Kidney glomerular epithelial cell (primary cell): ENCODE measurements at regions not wholly inside any gene's neighbourhood (a gene's known extent, or its start where the extent isn't known, plus 50 kb on each side); places are given as distances from the start of the nearest gene placed in this dataset.

Experiments
- DNase-seq: peaks from one replicate; lab custom pipeline; 2025; lab: John Stamatoyannopoulos, UW

GRCh38 chr13:84570831-84571230, 688.6 kb upstream of the SLITRK1 start:
- DNase-seq = no peak

- DNase-seq = no peak
Measured at GRCh38 chr13:84569366-84569765, 687.1 kb upstream of the SLITRK1 start.

DNA sequence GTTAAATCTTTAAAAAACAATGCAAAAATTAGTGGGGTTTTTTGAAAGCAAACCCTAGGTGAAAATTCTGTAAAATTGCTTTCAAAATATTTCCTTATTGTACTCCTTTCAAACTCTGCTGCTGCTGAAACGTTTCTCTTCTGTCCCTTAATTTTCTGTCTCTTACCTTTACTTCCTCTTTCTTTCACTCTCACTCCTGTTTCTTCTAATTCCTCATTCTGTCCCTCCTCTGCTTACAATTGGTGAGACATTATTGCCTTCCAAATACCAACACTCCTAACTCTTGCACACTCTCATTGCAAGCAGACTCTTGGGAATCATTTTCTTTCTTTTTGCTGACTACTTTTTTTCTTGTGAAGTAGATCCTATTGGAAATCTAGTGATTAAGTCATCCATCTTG, 685.6 kb upstream of the SLITRK1 start:
- DNase-seq = no peak

- no peak for DNase-seq
Measured at GRCh38 chr13:84566780-84567179, 684.5 kb upstream of the SLITRK1 start.

- no peak for DNase-seq
Measured at GRCh38 chr13:84563611-84564010, 681.3 kb upstream of the SLITRK1 start.

DNA sequence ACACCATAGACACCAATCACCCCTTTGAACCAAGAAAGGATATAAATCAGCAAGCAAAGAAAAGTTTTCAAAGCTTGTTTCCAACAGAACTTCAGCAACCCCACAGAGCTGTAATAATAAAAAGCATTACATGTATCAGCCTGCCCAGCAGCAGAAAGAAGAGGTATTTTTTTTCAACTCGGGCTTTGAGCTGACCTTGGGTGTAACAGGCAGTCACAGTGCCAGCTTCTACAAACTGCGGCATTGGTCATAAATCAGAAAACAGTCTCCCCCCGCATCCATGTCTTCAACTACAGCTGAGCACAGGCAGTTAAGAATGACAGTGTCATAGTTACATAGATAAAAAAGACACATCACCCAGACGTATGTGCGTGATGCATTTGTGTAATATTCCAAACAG, 671.0 kb upstream of the SLITRK1 start:
- DNase-seq = no peak

DNA sequence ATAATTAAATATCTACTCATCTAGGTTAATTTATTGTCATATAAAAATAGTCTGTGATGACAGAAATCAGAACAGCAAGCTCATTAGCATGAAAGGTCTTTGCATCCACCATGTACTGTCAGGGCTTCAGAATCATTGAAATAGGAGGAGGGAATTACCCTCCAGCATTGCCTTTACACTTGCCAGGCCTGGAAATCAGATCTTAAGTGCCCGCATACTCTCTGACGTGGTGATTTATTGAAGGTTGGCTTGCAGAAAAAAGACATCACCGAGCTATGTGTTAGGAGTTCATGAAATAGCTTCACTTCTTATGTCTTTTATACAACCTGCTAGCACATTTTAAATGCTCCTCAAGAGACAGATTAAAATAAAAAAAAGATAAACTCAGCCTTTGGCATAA, 661.7 kb upstream of the SLITRK1 start:
- no peak for DNase-seq

DNA sequence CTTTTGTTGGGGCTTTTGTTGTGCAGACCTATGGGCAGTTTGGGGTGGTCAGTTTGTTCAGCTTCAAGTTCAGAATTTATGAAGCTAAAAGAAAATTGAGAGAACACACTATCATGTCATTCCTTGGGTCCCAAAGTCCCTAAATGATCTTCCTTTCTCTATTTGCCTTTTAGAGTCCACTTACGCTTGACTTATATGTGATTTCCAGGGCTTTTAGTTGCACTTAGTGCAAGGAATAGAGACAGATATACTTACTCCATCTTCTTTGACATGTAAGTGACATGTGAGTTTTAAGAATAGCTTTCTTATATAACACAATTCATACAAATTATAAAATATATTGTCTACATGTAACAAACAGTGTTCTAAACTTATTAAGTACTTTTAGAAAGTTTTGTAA, 660.1 kb upstream of the SLITRK1 start:
- no peak for DNase-seq

- no peak for DNase-seq
Measured at GRCh38 chr13:84536906-84537305, 654.6 kb upstream of the SLITRK1 start.

GRCh38 chr13:84528408-84529070, 646.3 kb upstream of the SLITRK1 start:
- no peak for DNase-seq

DNA sequence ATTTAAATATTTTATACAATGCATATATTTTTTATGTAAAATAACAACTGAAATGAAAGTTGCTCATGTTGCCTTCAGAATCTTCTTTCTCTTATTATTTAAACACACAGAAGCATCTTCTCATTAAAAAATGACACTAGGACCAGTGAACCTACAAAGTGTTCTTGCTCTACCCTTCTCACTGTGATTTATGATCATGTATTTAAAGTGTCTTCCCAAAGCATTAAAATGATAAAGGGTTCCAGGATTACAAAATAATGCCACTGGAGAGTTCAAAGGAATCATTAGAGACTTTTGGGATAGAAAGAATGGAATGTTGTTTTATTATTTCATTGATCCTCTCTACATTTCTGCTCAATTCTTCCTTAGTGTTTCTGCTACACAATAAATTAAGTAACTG, 643.6 kb upstream of the SLITRK1 start:
- DNase-seq = no peak

DNA sequence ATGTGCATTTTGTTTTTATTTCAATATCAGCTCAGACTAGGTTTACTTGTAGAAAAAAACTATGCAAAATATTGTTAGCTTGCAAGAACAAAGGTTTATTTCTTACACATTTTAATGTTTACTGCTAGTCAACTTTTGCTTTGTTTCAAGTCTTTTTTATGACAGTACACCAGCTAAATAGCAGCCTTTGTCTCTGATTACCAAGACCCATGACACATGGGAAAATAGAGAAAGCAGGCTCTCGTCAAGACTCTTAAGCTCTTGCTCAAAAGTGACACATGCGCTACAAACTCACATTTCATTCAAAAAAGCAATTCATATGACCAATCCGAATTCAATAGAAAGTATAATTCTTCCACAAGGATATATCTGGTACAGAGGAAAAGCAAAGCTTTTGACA, 642.3 kb upstream of the SLITRK1 start:
- no peak for DNase-seq

- DNase-seq = no peak
Measured at GRCh38 chr13:84500016-84500415, 617.7 kb upstream of the SLITRK1 start.

DNA sequence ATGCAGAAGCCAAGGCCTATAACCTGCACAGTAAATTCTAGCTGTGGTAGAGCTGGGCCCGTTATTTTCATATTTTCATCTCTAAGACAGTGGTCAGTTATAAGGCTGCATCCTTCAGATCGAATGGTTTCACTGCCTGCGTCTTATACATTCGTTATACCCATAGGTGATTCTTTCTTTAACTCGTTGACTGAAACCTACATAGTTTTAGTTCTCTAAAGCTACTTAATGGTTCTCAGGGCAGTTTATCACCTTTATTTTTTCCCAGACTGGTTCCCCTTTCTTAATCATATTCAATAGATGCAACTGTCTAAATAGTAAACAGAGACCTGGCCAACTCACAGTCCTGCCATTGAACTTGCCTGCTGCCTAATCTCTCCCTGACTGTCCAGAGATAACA, 615.3 kb upstream of the SLITRK1 start:
- DNase-seq = no peak

DNA sequence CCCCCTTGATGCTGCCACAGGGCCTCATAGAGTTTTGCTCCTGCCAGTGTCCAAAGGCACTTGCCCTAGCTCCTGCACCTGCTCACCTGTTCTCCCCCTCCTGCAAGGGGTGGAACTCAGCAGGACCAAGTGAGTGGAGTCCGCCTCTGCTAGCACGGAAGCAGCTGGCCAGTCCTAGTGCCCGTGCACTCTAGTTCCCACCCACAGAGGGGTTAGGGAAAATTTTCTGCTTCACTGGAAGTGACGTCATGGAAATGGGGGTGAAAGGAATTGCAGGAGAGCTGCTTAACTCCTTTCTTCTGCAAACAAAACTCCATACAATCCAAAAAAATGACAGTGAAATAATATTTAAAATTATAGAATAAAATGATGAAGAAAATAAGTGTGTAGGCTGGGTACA, 609.7 kb upstream of the SLITRK1 start:
- no peak for DNase-seq

DNA sequence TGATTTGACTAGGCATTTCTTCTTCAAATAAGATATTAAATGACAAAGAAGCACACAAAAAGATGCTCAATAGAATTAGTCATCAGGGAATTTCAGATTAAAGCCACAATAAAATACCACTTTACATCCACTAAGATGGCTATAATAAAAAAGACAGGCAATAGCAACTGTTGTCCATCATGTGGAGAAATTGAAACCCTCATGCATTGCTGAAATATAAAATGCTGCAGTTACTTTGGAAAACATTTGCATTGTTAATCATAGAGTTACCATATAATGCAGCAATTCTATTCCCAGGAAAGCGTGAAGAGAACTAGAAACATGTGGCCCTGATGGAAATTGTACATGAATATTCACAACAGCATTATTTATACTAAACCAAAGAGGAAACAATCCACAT, 605.5 kb upstream of the SLITRK1 start:
- no peak for DNase-seq

- DNase-seq = no peak
Measured at GRCh38 chr13:84481958-84482357, 599.7 kb upstream of the SLITRK1 start.

DNA sequence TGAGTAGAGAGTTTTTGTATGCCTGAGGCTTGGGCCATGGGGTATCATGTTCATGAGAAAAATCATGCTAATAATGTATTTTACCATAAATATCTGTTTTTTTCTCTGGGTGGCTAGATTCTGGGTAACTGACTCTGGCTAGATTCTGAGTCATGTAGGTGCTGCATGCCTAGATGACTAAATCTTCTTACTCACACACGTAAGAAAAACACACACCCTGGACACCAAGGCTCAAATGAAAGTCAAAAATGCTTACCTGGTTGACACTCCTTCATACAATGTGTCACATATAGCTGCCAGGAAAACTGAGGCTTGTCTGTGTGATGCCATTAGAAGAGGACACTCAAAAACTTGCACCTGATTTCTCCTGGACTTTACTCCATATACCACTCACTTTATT, 597.4 kb upstream of the SLITRK1 start:
- DNase-seq = peak; percentile 46

DNA sequence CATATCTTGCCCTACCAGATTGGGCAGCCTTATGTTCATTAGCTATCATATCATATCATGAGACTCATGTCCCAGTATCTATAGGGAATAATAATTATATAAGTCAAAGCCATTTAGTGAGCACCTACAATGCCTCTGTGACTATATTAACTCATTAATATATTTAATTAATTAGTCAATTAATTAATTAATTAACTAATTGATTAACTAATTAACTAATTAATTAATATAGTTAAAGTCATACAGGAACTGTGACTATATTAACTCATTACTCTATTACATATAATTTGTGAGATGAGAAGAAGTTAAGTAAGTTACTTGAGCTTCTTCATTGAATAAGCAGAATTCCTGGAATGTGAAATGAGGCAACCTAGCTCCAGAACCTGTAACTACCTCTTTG, 588.3 kb upstream of the SLITRK1 start:
- DNase-seq = no peak

- no peak for DNase-seq
Measured at GRCh38 chr13:84466461-84466860, 584.2 kb upstream of the SLITRK1 start.

DNA sequence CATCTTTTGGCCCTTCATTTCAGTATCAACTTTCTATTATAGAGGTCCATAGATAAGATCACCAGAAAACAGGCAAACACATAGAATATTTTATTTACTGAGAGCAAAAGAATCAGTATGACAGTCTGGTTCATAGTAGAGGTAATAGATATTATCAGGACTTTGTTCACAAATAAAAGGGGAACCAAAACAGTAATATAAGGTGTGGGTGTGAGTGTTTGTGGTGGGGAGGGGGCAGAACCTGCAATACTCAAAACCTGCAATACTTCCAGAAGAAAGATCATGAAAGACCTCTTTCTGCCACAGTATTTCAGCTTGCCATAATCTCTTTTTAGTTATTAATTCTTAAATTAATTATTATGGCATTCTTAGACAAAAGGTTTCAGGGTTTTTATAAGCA, 578.7 kb upstream of the SLITRK1 start:
- no peak for DNase-seq

DNA sequence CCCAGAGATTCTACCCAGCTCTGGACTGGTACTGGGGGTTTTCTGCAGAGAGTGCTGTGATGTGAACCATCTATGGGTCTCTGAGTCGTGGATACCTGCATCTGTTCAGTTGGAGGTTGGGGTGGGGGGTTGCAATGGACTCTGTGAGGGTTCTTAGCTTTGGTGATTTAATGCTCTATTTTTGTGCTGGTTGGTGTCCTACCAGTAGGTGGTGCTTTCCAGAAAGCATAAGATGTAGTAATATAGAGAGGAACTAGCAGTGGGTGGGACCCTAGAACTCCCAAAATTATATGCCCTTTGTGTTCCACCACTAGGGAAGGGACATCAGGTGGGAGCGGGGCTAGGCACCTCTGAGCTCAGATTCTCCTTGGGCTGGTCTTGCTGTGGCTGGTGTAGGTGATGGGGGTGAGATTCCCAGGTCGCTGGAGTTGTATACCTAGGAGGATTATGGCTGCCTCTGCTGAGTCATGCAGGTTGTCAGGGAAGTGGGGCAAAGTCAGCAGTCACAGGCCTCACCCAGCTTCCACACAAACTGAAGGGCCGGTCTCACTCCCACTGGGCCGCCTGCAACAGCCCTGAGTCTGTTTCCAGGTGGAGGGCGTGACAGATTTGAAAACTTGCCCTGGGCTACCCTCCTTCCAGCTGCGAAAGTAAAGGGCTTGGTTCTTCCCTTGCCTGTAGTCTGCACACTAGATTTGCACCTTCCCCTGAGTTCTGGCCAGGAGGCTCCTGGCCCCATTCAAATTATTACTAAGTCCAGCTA, 573.0 kb upstream of the SLITRK1 start:
- no peak for DNase-seq

DNA sequence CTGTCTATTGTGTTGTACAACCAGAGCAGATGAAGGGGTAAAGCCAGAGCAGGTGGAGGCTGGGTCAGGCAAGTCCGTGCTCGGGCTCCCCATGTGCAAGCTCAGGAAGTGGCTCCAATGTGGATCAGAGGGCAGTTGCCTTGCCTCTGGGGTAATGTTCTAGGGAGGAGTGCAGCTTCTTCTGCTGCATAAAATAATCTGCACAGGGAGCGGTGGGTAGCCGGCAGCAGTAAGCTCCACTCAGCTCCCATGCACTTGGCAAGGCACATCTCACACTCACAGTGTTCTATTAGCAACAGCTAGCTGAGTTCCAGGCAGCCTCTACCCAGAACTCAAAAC, 565.3 kb upstream of the SLITRK1 start:
- DNase-seq = no peak
